Coronary artery (tissue), 2 donors: ENCODE measurements at regions not wholly inside any gene's neighbourhood (a gene's known extent, or its start where the extent isn't known, plus 50 kb on each side); places are given as distances from the start of the nearest gene placed in this dataset.

ENCODE experiments used
- DNase-seq: peaks from one replicate; pipeline ENCODE4 v3.0.0-alpha.2; 2017; ENCODE audit warnings: low spot score
- H3K27ac ChIP-seq, 2 donors: fragments of 200-600 bp; sonication (generic); one replicate each; pipeline ENCODE4 v1.5.1; 2016 to 2019
- H3K4me3 ChIP-seq: fragments of 200-600 bp; sonication (generic); 2 replicates; pipeline ENCODE4 v1.5.1; 2016; ENCODE audit warnings: mild to moderate bottlenecking, moderate library complexity
- TF ChIP-seq, protein P1 (sequence below): fragments of 200-600 bp; sonication (generic); IDR thresholded peaks from one replicate; pipeline ENCODE4 v1.5.1; 2019; ENCODE audit warnings: antibody characterized with exemption

DNA sequence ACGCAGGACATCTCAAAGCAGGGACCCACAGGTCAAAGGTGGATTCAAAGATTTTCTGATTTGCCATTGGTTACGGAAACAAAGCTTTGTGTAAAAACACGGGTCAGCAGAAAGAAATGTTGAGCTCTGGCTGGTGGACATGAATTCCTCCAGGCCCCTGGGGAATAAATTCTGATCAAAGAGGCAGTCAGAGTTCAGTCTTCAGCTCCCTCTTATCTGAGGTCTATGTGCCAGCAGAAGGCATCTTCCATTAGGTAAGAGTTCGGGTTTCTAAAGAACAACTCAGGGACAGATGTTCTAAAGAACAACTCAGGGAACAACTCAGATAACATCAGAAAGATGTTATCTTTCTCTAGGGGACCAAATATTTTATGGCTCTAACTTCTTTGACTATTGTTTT lies 64.9 kb upstream of the PALS2 start:
- Histone ChIP-seq H3K27ac (no peak overlapping the region), H3K4me3 (no peak overlapping the region)
- DNase-seq = no peak
- TF ChIP-seq, protein P1, sequence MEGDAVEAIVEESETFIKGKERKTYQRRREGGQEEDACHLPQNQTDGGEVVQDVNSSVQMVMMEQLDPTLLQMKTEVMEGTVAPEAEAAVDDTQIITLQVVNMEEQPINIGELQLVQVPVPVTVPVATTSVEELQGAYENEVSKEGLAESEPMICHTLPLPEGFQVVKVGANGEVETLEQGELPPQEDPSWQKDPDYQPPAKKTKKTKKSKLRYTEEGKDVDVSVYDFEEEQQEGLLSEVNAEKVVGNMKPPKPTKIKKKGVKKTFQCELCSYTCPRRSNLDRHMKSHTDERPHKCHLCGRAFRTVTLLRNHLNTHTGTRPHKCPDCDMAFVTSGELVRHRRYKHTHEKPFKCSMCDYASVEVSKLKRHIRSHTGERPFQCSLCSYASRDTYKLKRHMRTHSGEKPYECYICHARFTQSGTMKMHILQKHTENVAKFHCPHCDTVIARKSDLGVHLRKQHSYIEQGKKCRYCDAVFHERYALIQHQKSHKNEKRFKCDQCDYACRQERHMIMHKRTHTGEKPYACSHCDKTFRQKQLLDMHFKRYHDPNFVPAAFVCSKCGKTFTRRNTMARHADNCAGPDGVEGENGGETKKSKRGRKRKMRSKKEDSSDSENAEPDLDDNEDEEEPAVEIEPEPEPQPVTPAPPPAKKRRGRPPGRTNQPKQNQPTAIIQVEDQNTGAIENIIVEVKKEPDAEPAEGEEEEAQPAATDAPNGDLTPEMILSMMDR = no peak

GRCh38 chr7:24510759-24511158 lies 62.5 kb upstream of the PALS2 start:
- TF ChIP-seq, protein P1 = no peak
- no peak overlapping the region for H3K27ac ChIP-seq
- H3K4me3 ChIP-seq = no peak overlapping the region
- DNase-seq = no peak

DNA sequence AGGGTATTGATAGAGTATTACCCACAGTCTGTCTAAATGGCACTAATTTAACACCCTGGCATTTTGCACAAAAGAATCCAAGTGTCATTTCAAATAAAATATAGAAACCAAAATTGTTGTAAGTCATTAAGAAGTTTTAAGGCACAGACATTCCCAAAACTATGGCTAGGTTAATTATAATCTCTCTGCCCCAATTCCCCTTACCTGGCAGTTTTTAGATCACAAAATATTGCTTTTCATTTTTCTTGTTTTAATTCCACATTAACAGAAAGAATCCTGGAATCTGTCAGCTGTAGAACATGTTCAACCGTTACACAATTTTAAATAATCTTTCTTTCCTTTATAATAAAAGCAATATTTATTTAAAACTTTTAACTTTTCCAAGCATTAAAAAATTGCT lies 56.1 kb upstream of the PALS2 start:
- no peak overlapping the region for H3K4me3 ChIP-seq
- no peak for DNase-seq
- H3K27ac ChIP-seq = no peak overlapping the region
- TF ChIP-seq, protein P1 = no peak

- H3K4me3 ChIP-seq = no peak overlapping the region
- no peak overlapping the region for H3K27ac ChIP-seq
- DNase-seq = no peak
- TF ChIP-seq, protein P1 = no peak
These were observed 51.2 kb upstream of the PALS2 start for GRCh38 chr7:24521917-24522623.
